ENCODE measurements at regions not wholly inside any gene's neighbourhood (a gene's known extent, or its start where the extent isn't known, plus 50 kb on each side); places are given as distances from the start of the nearest gene placed in this dataset.
"Not testable (repeated sequence)": the region's sequence is repeated elsewhere in the genome, so short reads cannot be mapped to it uniquely, and the experiment has no call there.

- not testable (repeated sequence) for DNase-seq (ENCODE audit: low read depth); H3K4me3 ChIP-seq (ENCODE audit: low read depth, low read length)
These were observed 145.8 kb upstream of the PLGLB2 start for GRCh38 chr2:87602118-87602517.

- not testable (repeated sequence) for H3K4me3 ChIP-seq (ENCODE audit: low read depth, low read length); DNase-seq (ENCODE audit: low read depth)
These were observed 145.2 kb upstream of the PLGLB2 start for GRCh38 chr2:87602728-87603127.

GRCh38 chr2:87603418-87604278 is 144.2 kb upstream of the PLGLB2 start:
- H3K4me3 ChIP-seq (ENCODE audit: low read depth, low read length), result not testable (repeated sequence)
- peak; percentile 49 for DNase-seq (ENCODE audit: low read depth)

GRCh38 chr2:87604279-87604818 is 143.5 kb upstream of the PLGLB2 start:
- H3K4me3 ChIP-seq (ENCODE audit: low read depth, low read length), result not testable (repeated sequence)
- peak; percentile 30 for DNase-seq (ENCODE audit: low read depth)

- H3K4me3 ChIP-seq (ENCODE audit: low read depth, low read length); DNase-seq (ENCODE audit: low read depth): not testable (repeated sequence)
These were observed 142.9 kb upstream of the PLGLB2 start for GRCh38 chr2:87604980-87605379.

GRCh38 chr2:87608377-87609166 is 139.3 kb upstream of the PLGLB2 start:
- not testable (repeated sequence) for H3K4me3 ChIP-seq (ENCODE audit: low read depth, low read length); DNase-seq (ENCODE audit: low read depth)

GRCh38 chr2:87610974-87611373 is 136.9 kb upstream of the PLGLB2 start:
- H3K4me3 ChIP-seq (ENCODE audit: low read depth, low read length); DNase-seq (ENCODE audit: low read depth): not testable (repeated sequence)

GRCh38 chr2:87611416-87611815 is 136.5 kb upstream of the PLGLB2 start:
- not testable (repeated sequence) for H3K4me3 ChIP-seq (ENCODE audit: low read depth, low read length); DNase-seq (ENCODE audit: low read depth)

- H3K4me3 ChIP-seq (ENCODE audit: low read depth, low read length); DNase-seq (ENCODE audit: low read depth): not testable (repeated sequence)
These were observed 135.9 kb upstream of the PLGLB2 start for GRCh38 chr2:87611956-87612355.

- H3K4me3 ChIP-seq (ENCODE audit: low read depth, low read length); DNase-seq (ENCODE audit: low read depth): not testable (repeated sequence)
These were observed 133.0 kb upstream of the PLGLB2 start for GRCh38 chr2:87614829-87615434.

- DNase-seq (ENCODE audit: low read depth); H3K4me3 ChIP-seq (ENCODE audit: low read depth, low read length): not testable (repeated sequence)
These were observed 128.8 kb upstream of the PLGLB2 start for GRCh38 chr2:87619121-87619520.

GRCh38 chr2:87621139-87621538 is 126.7 kb upstream of the PLGLB2 start:
- not testable (repeated sequence) for DNase-seq (ENCODE audit: low read depth); H3K4me3 ChIP-seq (ENCODE audit: low read depth, low read length)

- DNase-seq (ENCODE audit: low read depth); H3K4me3 ChIP-seq (ENCODE audit: low read depth, low read length): not testable (repeated sequence)
These were observed 125.2 kb upstream of the PLGLB2 start for GRCh38 chr2:87622720-87623119.

GRCh38 chr2:87629491-87630458 is 118.1 kb upstream of the PLGLB2 start:
- not testable (repeated sequence) for H3K4me3 ChIP-seq (ENCODE audit: low read depth, low read length)
- DNase-seq (ENCODE audit: low read depth), result peak; percentile 88

- H3K4me3 ChIP-seq (ENCODE audit: low read depth, low read length); DNase-seq (ENCODE audit: low read depth): not testable (repeated sequence)
These were observed 117.0 kb upstream of the PLGLB2 start for GRCh38 chr2:87630892-87631291.

GRCh38 chr2:87631402-87631801 is 116.5 kb upstream of the PLGLB2 start:
- not testable (repeated sequence) for H3K4me3 ChIP-seq (ENCODE audit: low read depth, low read length); DNase-seq (ENCODE audit: low read depth)

- not testable (repeated sequence) for DNase-seq (ENCODE audit: low read depth)
These were observed 114.5 kb upstream of the PLGLB2 start for GRCh38 chr2:87633287-87633963.

GRCh38 chr2:87634106-87634505 is 113.8 kb upstream of the PLGLB2 start:
- DNase-seq (ENCODE audit: low read depth); H3K4me3 ChIP-seq (ENCODE audit: low read depth, low read length): not testable (repeated sequence)

More at GRCh38 chr2:87633287-87633963, 114.5 kb upstream of the PLGLB2 start:
- H3K4me3 ChIP-seq (ENCODE audit: low read depth, low read length), result not testable (repeated sequence)
